ENCODE measurements at regions not wholly inside any gene's neighbourhood (a gene's known extent, or its start where the extent isn't known, plus 50 kb on each side); places are given as distances from the start of the nearest gene placed in this dataset.
A peak's percentile ranks its signal among the peaks of the same experiment; 100 is the strongest.

DNA sequence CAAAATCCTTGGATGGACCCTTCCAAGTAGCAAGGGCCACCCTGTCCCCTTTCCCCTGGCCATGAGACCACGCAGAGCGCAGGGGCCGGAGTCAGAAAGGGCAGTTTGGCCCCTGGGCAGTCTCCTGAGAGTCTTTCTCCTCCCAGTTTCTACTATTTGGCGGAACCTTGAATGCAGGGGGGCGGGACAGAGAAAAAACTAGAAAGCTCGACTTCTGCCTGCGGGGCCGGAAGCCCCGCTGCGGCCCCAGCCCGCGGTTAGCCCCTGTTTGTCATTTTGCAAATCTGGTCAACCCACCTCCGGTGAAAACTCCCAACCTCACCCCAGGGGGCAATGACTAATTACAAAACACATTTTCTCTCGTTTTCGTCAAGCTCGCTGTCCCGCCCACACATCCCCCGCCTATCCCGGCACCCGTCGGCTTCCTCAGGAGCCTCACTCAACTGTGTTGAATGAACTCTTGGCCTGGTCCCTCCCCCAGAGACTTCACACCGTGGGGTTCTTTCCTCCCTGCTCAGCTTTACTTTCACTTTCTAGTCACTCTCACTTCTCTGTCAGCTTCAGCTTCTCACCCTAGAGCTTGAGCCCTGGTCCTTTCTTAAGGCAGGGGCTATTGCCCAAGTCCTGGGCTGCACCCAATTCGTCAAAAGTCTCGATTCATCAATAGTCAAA is 66.7 kb downstream of the IRF2BPL start:
- TF ChIP-seq POLR2A (IDR thresholded peaks at IDR 0.05) (no peak), POLR2AphosphoS5 (IDR thresholded peaks at IDR 0.05) (peak; percentile 26 to 60 (median 52)), EP300 (IDR thresholded peaks at IDR 0.05; ENCODE audit: low read depth) (no peak)
- TF ChIP-seq, protein P1, sequence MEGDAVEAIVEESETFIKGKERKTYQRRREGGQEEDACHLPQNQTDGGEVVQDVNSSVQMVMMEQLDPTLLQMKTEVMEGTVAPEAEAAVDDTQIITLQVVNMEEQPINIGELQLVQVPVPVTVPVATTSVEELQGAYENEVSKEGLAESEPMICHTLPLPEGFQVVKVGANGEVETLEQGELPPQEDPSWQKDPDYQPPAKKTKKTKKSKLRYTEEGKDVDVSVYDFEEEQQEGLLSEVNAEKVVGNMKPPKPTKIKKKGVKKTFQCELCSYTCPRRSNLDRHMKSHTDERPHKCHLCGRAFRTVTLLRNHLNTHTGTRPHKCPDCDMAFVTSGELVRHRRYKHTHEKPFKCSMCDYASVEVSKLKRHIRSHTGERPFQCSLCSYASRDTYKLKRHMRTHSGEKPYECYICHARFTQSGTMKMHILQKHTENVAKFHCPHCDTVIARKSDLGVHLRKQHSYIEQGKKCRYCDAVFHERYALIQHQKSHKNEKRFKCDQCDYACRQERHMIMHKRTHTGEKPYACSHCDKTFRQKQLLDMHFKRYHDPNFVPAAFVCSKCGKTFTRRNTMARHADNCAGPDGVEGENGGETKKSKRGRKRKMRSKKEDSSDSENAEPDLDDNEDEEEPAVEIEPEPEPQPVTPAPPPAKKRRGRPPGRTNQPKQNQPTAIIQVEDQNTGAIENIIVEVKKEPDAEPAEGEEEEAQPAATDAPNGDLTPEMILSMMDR (IDR thresholded peaks at IDR 0.05): no peak

All from transverse colon (tissue), 4 donors.